Astrocyte (in vitro differentiated cells and primary cell): ENCODE measurements at regions not wholly inside any gene's neighbourhood (a gene's known extent, or its start where the extent isn't known, plus 50 kb on each side); places are given as distances from the start of the nearest gene placed in this dataset.

Experiments used
- DNase-seq: peaks from one replicate; pipeline ENCODE4 v3.0.0-alpha.2; 2010; ENCODE audit warnings: low read depth
- FAIRE-seq: peaks from 2 replicates; lab custom pipeline; 2011; peaks lifted over from hg19 to GRCh38; lab: Jason Lieb, UNC
- H2AFZ ChIP-seq: 2 replicates; pipeline ENCODE4 v1.6.0; 2012; ENCODE audit warnings: low read depth, low read length, inconsistent platforms
- H3K27ac ChIP-seq: 2 replicates; pipeline ENCODE4 v1.5.1; 2011; ENCODE audit warnings: low read depth, low read length, inconsistent platforms
- H3K27me3 ChIP-seq: 2 replicates; pipeline ENCODE4 v1.6.0; 2011; ENCODE audit warnings: low read length, inconsistent platforms; ENCODE audit not compliant: insufficient read depth
- H3K36me3 ChIP-seq: 2 replicates; pipeline ENCODE4 v1.5.1; 2011; ENCODE audit warnings: low read length, inconsistent platforms; ENCODE audit not compliant: insufficient read depth
- H3K4me1 ChIP-seq: 2 replicates; pipeline ENCODE4 v1.5.1; 2011; ENCODE audit warnings: low read length, inconsistent platforms; ENCODE audit not compliant: insufficient read depth
- H3K4me2 ChIP-seq: 2 replicates; pipeline ENCODE4 v1.6.0; 2012; ENCODE audit warnings: low read length, inconsistent platforms
- H3K4me3 ChIP-seq: 2 replicates; pipeline ENCODE4 v1.5.1; 2011; ENCODE audit warnings: low read depth, mild to moderate bottlenecking, low read length, inconsistent platforms; ENCODE audit not compliant: insufficient read depth
- H3K79me2 ChIP-seq: 2 replicates; pipeline ENCODE4 v1.6.0; 2012; ENCODE audit warnings: mild to moderate bottlenecking, low read length, inconsistent platforms; ENCODE audit not compliant: insufficient read depth
- H3K9ac ChIP-seq: 2 replicates; pipeline ENCODE4 v1.6.0; 2012; ENCODE audit warnings: mild to moderate bottlenecking, low read length, inconsistent platforms
- H3K9me3 ChIP-seq: 2 replicates; pipeline ENCODE4 v1.5.1; 2012; ENCODE audit warnings: low read depth, mild to moderate bottlenecking, low read length, inconsistent platforms; ENCODE audit not compliant: insufficient read depth
- H4K20me1 ChIP-seq: 2 replicates; pipeline ENCODE4 v1.6.0; 2012; ENCODE audit warnings: low read length, inconsistent platforms; ENCODE audit not compliant: insufficient read depth
- H3K27ac Mint-ChIP-seq: one replicate; pipeline ENCODE4 v1.8.0; 2021; ENCODE audit warnings: mild to moderate bottlenecking, mixed read lengths; ENCODE audit not compliant: unreplicated experiment
- H3K27me3 Mint-ChIP-seq: one replicate; pipeline ENCODE4 v1.8.0; 2021; ENCODE audit warnings: low read depth, mixed read lengths; ENCODE audit not compliant: unreplicated experiment
- H3K36me3 Mint-ChIP-seq: one replicate; pipeline ENCODE4 v1.8.0; 2021; ENCODE audit warnings: low read depth, mixed read lengths; ENCODE audit not compliant: unreplicated experiment
- H3K4me1 Mint-ChIP-seq: one replicate; pipeline ENCODE4 v1.8.0; 2021; ENCODE audit warnings: low read depth, mixed read lengths; ENCODE audit not compliant: unreplicated experiment
- H3K4me3 Mint-ChIP-seq: one replicate; pipeline ENCODE4 v1.8.0; 2021; ENCODE audit warnings: mild to moderate bottlenecking, moderate library complexity, mixed read lengths; ENCODE audit not compliant: unreplicated experiment
- H3K9me3 Mint-ChIP-seq: one replicate; pipeline ENCODE4 v1.8.0; 2021; ENCODE audit warnings: mild to moderate bottlenecking, mixed read lengths; ENCODE audit not compliant: unreplicated experiment
- EZH2 ChIP-seq: IDR thresholded peaks from 2 replicates; pipeline ENCODE4 v1.6.1; 2012; ENCODE audit warnings: mild to moderate bottlenecking, low read length, inconsistent platforms; ENCODE audit not compliant: insufficient read depth
- TF ChIP-seq, protein P1 (sequence below): IDR thresholded peaks from 2 replicates; pipeline ENCODE4 v1.5.1; 2011; ENCODE audit warnings: low read depth, mild to moderate bottlenecking, inconsistent platforms, low read length, moderate library complexity; ENCODE audit not compliant: insufficient read depth

DNA sequence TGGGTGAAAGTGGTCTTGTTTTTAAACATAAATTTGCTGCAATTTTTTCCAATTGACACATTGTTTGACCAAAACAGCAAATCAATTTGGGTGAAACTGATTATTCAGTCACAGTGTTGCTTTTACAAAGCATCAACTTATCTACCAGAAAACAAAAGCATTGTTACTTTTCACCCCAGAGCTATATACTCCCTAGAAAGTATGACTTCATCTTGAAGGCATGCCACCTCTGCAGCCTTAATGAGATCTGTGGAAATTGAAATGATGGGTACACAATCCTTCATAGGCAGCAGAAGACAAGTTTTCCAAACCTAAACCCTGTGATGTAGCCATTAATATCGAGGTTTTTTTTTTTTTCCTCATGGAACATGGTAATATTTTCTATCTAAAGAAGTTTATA is 615.9 kb downstream of the CHSY3 start:
- Histone ChIP-seq H3K27me3 (no peaks in the 10 kb centered on the region), H3K9me3 (peaks cover 3% of the 10 kb centered on the region), H3K36me3 (no peaks in the 10 kb centered on the region), H3K4me2 (peak overlapping the region; percentile 21), H4K20me1 (no peaks in the 10 kb centered on the region), H3K27ac (no peak overlapping the region), H3K9ac (no peak overlapping the region), H2AFZ (no peak overlapping the region), H3K4me1 (peaks cover 5% of the 10 kb centered on the region), H3K4me3 (no peak overlapping the region), H3K79me2 (no peaks in the 10 kb centered on the region)
- Mint-ChIP-seq H3K36me3 (peaks cover 4% of the 10 kb centered on the region), H3K4me3 (no peak overlapping the region), H3K9me3 (peaks cover 16% of the 10 kb centered on the region), H3K27me3 (no peaks in the 10 kb centered on the region), H3K4me1 (peaks cover 20% of the 10 kb centered on the region), H3K27ac (no peak overlapping the region)
- FAIRE-seq (no peak), DNase-seq (peak; percentile 58)
- no peak for TF ChIP-seq EZH2
- TF ChIP-seq, protein P1, sequence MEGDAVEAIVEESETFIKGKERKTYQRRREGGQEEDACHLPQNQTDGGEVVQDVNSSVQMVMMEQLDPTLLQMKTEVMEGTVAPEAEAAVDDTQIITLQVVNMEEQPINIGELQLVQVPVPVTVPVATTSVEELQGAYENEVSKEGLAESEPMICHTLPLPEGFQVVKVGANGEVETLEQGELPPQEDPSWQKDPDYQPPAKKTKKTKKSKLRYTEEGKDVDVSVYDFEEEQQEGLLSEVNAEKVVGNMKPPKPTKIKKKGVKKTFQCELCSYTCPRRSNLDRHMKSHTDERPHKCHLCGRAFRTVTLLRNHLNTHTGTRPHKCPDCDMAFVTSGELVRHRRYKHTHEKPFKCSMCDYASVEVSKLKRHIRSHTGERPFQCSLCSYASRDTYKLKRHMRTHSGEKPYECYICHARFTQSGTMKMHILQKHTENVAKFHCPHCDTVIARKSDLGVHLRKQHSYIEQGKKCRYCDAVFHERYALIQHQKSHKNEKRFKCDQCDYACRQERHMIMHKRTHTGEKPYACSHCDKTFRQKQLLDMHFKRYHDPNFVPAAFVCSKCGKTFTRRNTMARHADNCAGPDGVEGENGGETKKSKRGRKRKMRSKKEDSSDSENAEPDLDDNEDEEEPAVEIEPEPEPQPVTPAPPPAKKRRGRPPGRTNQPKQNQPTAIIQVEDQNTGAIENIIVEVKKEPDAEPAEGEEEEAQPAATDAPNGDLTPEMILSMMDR: no peak

DNA sequence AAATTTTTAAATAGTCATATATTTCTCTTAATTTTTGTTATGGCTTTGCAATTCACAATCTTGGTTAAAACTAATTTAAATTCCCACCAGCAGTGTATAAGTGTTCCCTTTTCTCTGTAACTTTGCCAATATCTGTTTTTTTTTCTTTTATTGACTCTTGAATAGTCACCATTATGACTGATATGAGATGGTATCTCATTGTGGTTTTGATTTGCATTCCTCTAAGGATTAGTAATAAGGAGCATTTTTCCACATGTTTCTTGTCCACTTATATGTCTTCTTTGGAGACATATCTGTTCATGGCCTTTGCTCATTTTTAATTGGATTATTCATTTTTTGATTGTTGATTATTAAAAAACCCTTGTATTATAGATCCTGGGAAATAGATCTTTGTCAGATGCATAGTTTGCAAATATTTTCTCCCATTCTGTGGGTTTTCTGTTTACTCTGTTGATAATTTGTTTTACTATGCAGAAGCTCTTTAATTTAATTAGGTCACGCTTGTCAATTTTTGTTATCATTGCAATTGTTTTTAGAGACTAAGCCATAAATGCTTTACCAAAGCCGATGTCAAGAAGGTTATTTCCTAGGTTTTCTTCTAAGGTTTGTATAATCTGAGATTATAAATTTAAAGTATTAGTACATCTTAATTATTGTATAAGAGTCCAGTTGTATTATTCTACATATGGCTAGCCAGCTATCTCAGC is 610.9 kb downstream of the CHSY3 start:
- no peak for TF ChIP-seq EZH2
- TF ChIP-seq, protein P1: no peak
- no peaks in the 10 kb centered on the region for H3K79me2 ChIP-seq
- H3K9ac ChIP-seq: no peak overlapping the region
- Mint-ChIP-seq H3K36me3 (peaks cover 4% of the 10 kb centered on the region), H3K4me1 (peaks cover 15% of the 10 kb centered on the region), H3K9me3 (peaks cover 16% of the 10 kb centered on the region), H3K27ac (peak overlapping the region; percentile 56), H3K4me3 (no peak overlapping the region), H3K27me3 (no peaks in the 10 kb centered on the region)
- no peaks in the 10 kb centered on the region for H4K20me1 ChIP-seq
- peak; percentile 93 for DNase-seq
- peaks cover 3% of the 10 kb centered on the region for H3K9me3 ChIP-seq
- H3K4me3 ChIP-seq: no peak overlapping the region
- peak; percentile 76 for FAIRE-seq
- no peaks in the 10 kb centered on the region for H3K36me3 ChIP-seq
- H3K4me2 ChIP-seq: peak overlapping the region; percentile 24
- H3K27me3 ChIP-seq: no peaks in the 10 kb centered on the region
- no peak overlapping the region for H2AFZ ChIP-seq
- H3K27ac ChIP-seq: peak overlapping the region; percentile 58
- H3K4me1 ChIP-seq: peaks cover 10% of the 10 kb centered on the region

DNA sequence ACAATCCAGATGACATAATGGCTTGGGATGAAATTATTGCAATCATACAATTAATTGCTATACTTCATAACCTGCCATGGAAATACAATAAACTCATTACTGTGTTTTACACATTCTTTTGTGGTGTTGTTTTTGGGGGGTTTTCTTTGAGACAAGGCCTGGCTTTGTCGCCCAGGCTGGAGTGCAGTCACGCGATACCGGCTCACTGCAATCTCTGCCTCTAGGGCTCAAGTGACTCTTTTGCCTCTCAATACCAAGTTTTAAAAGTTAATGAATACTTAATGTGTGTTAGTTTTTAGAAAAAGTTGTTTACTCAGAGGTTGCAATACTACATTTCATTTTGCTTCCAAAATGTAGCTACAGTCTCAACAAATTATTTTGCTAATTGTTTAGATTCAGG is 598.4 kb downstream of the CHSY3 start:
- Histone ChIP-seq H3K9ac (no peak overlapping the region), H3K27me3 (no peaks in the 10 kb centered on the region), H3K9me3 (no peaks in the 10 kb centered on the region), H3K4me1 (no peaks in the 10 kb centered on the region), H3K4me2 (no peak overlapping the region), H3K4me3 (no peak overlapping the region), H3K36me3 (no peaks in the 10 kb centered on the region), H3K79me2 (no peaks in the 10 kb centered on the region), H3K27ac (no peak overlapping the region), H4K20me1 (no peaks in the 10 kb centered on the region), H2AFZ (no peak overlapping the region)
- no peak for TF ChIP-seq EZH2
- TF ChIP-seq, protein P1: no peak
- Mint-ChIP-seq H3K4me3 (no peak overlapping the region), H3K27ac (no peak overlapping the region), H3K4me1 (no peaks in the 10 kb centered on the region), H3K9me3 (peaks cover 2% of the 10 kb centered on the region), H3K27me3 (no peaks in the 10 kb centered on the region), H3K36me3 (no peaks in the 10 kb centered on the region)
- no peak for FAIRE-seq
- DNase-seq: no peak
